SK-N-MC (cell line): ENCODE measurements at regions not wholly inside any gene's neighbourhood (a gene's known extent, or its start where the extent isn't known, plus 50 kb on each side); places are given as distances from the start of the nearest gene placed in this dataset.

ENCODE experiments used
- EZH2 ChIP-seq: fragments of 200-600 bp; sonication (generic); IDR thresholded peaks from one replicate; pipeline ENCODE4 v1.6.1; 2017; ENCODE audit warnings: antibody characterized with exemption
- POLR2AphosphoS5 ChIP-seq: IDR thresholded peaks from 2 replicates; pipeline ENCODE4 v1.6.1; 2012; ENCODE audit warnings: mild to moderate bottlenecking, low read depth, low read length, borderline replicate concordance

DNA sequence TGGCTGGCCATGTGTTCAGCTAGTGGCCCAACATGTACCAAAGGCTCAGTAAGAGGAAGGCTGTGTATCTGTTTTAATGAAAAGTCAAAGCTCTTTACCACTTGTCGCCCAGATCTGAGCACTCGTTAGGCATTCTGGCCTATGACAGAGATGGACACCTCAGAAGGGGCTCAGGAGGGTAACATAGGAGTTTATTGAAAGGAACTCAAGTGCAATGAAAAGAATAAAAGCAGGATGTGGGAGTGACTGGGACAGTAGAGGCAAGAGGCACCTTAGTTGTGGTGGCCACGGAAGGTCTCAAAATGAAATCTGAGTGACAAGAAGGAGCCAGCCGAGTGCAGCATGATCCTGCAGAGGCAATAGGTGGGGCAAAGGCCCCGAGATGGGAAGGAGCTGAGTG lies 309.7 kb downstream of the MN1 start:
- no peak for TF ChIP-seq EZH2
- no peak for TF ChIP-seq POLR2AphosphoS5
